A549 (cell line): ENCODE measurements at regions not wholly inside any gene's neighbourhood (a gene's known extent, or its start where the extent isn't known, plus 50 kb on each side); places are given as distances from the start of the nearest gene placed in this dataset.

Source experiments
- ATAC-seq, 2 experiments: fragments of 200-7000 bp in 1 of 2; fragments of >200 bp in 1 of 2; cut with Nextera tagmentation in 1 of 2; cut with Tn5 transposase in 1 of 2; 3 replicates each; pipeline versions ENCODE4 v1.8.0 to v1.9.1; 2018 to 2020; ENCODE audit warnings: mild to moderate bottlenecking in 1 of 2, moderate library complexity in 1 of 2
- CTCF ChIA-PET: fragments of 300-600 bp; sonication (Branson Sonifier 250); formaldehyde crosslinking; extraction: SDS; loops from one replicate; lab custom pipeline; 2021; ENCODE audit warnings: antibody characterized with exemption, inconsistent platforms; lab: Yijun Ruan, JAX
- POLR2A ChIA-PET: fragments of 350-600 bp; formaldehyde crosslinking; extraction: SDS; loops from one replicate; lab custom pipeline; 2021; ENCODE audit warnings: antibody characterized with exemption, inconsistent platforms; lab: Yijun Ruan, JAX
- DNase-seq, 2 experiments: peaks; one replicate each; pipeline versions ENCODE4 v3.0.0 to v3.0.0-alpha.2; 2011 to 2016; ENCODE audit warnings: low read depth in 1 of 2, low spot score in 1 of 2
- FAIRE-seq: peaks from 2 replicates; lab custom pipeline; 2011; peaks lifted over from hg19 to GRCh38; lab: Jason Lieb, UNC
- H3K27ac ChIP-seq, 2 experiments: fragments of >200 bp; sonication (Bioruptor Twin); formaldehyde crosslinking; 3 replicates each; pipeline ENCODE4 v1.5.1; 2016 to 2017
- H3K4me1 ChIP-seq: fragments of >200 bp; sonication (Bioruptor Twin); formaldehyde crosslinking; 3 replicates; pipeline ENCODE4 v1.6.1; 2016
- H3K4me2 ChIP-seq: fragments of >200 bp; sonication (Bioruptor Twin); formaldehyde crosslinking; 3 replicates; pipeline ENCODE4 v1.6.1; 2016
- H3K4me3 ChIP-seq: fragments of >200 bp; sonication (Bioruptor Twin); formaldehyde crosslinking; 3 replicates; pipeline ENCODE4 v1.5.1; 2016
- H3K9me3 ChIP-seq: fragments of >200 bp; sonication (Bioruptor Twin); formaldehyde crosslinking; 3 replicates; pipeline ENCODE4 v1.6.1; 2016
- BHLHE40 ChIP-seq: IDR thresholded peaks from 2 replicates; pipeline ENCODE4 v1.6.1; 2012; ENCODE audit warnings: low read depth, low read length, inconsistent platforms
- CBX8 ChIP-seq: fragments of 200-600 bp; sonication (generic); IDR thresholded peaks from 2 replicates; pipeline ENCODE4 v1.6.1; 2016
- CEBPB ChIP-seq, 2 experiments: fragments of >200 bp in 1 of 2; sonication (Bioruptor Twin) in 1 of 2; formaldehyde crosslinking in 1 of 2; IDR thresholded peaks; 2 replicates each; pipeline ENCODE4 v1.6.1; 2012 to 2016
- CHD2 ChIP-seq: fragments of 150-350 bp; IDR thresholded peaks from 2 replicates; pipeline ENCODE4 v1.6.1; 2014; ENCODE audit warnings: low read length; ENCODE audit not compliant: partially characterized antibody
- EHF ChIP-seq: fragments of 250-450 bp; sonication (Bioruptor Pico); IDR thresholded peaks from 2 replicates; pipeline ENCODE4 v1.5.0; 2020; ENCODE audit warnings: mild to moderate bottlenecking
- EHMT2 ChIP-seq: fragments of 200-600 bp; sonication (generic); IDR thresholded peaks from 2 replicates; pipeline ENCODE4 v1.6.1; 2016; ENCODE audit warnings: antibody characterized with exemption, low read depth, mild to moderate bottlenecking, moderate library complexity
- EP300 ChIP-seq, 2 experiments: fragments of >200 bp; sonication (Bioruptor Twin); formaldehyde crosslinking; IDR thresholded peaks; 2 replicates in 1 of 2; 3 replicates in 1 of 2; pipeline ENCODE4 v1.6.1; 2016 to 2017
- ESRRA ChIP-seq: fragments of 150-350 bp; IDR thresholded peaks from 2 replicates; pipeline ENCODE4 v1.6.1; 2014; ENCODE audit warnings: mild to moderate bottlenecking, low read length, borderline replicate concordance
- FOSB ChIP-seq: fragments of 250-450 bp; sonication (Bioruptor Pico); IDR thresholded peaks from 2 replicates; pipeline ENCODE4 v1.5.0; 2020; ENCODE audit warnings: mild to moderate bottlenecking, moderate library complexity
- FOXS1 ChIP-seq: fragments of 250-450 bp; sonication (Bioruptor Pico); IDR thresholded peaks from 2 replicates; pipeline ENCODE4 v1.5.0; 2020; ENCODE audit warnings: mild to moderate bottlenecking, moderate library complexity
- HDAC2 ChIP-seq: fragments of 200-600 bp; sonication (generic); IDR thresholded peaks from 2 replicates; pipeline ENCODE4 v1.6.1; 2016
- HOXB13 ChIP-seq: fragments of 250-450 bp; sonication (Bioruptor Pico); IDR thresholded peaks from 2 replicates; pipeline ENCODE4 v1.5.0; 2020; ENCODE audit warnings: low read depth, mild to moderate bottlenecking, moderate library complexity
- MAFK ChIP-seq: fragments of 450-650 bp; IDR thresholded peaks from 2 replicates; pipeline ENCODE4 v1.6.1; 2014; ENCODE audit not compliant: partially characterized antibody
- POLR2A ChIP-seq: IDR thresholded peaks from 2 replicates; pipeline ENCODE4 v1.6.1; 2012; ENCODE audit warnings: mild to moderate bottlenecking, low read length
- POLR2AphosphoS2 ChIP-seq: conservative IDR thresholded peaks from 2 replicates; pipeline ENCODE4 v1.6.1; 2012; ENCODE audit warnings: low read length, improper control_type of control experiment, inconsistent platforms
- RAD21 ChIP-seq, 2 experiments: fragments of >200 bp in 1 of 2; sonication (Bioruptor Twin) in 1 of 2; formaldehyde crosslinking in 1 of 2; IDR thresholded peaks in 1 of 2; conservative IDR thresholded peaks in 1 of 2; 2 replicates in 1 of 2; 3 replicates in 1 of 2; pipeline ENCODE4 v1.6.1; 2012 to 2018; ENCODE audit warnings: inconsistent platforms in 1 of 2
- RARB ChIP-seq: fragments of 250-450 bp; sonication (Bioruptor Pico); IDR thresholded peaks from 2 replicates; pipeline ENCODE4 v1.8.0; 2021; ENCODE audit warnings: mild to moderate bottlenecking, moderate library complexity
- RCOR1 ChIP-seq: fragments of 150-350 bp; IDR thresholded peaks from 2 replicates; pipeline ENCODE4 v1.6.1; 2014; ENCODE audit warnings: antibody characterized with exemption, low read length, low read depth
- ZNF302 ChIP-seq: fragments of 250-450 bp; sonication (Bioruptor Pico); IDR thresholded peaks from 2 replicates; pipeline ENCODE4 v1.9.0; 2021; ENCODE audit warnings: inconsistent platforms, mild to moderate bottlenecking, moderate library complexity
- ZSCAN20 ChIP-seq: fragments of 250-450 bp; sonication (Bioruptor Pico); IDR thresholded peaks from 2 replicates; pipeline ENCODE4 v1.8.0; 2022; ENCODE audit warnings: mild to moderate bottlenecking, moderate library complexity
- WGBS: methylation state at CpG from one replicate; pipeline ENCODE4 v1.1.6; 2017; ENCODE audit errors: missing lambda C conversion rate; 5-methylcytosine and 5-hydroxymethylcytosine counted together
- TF ChIP-seq, protein P1 (sequence below): fragments of 450-650 bp; IDR thresholded peaks from 2 replicates; pipeline ENCODE4 v1.6.1; 2014; ENCODE audit warnings: antibody characterized with exemption
- TF ChIP-seq, protein P2 (sequence below): fragments of 200-600 bp; sonication (generic); IDR thresholded peaks from 2 replicates; pipeline ENCODE4 v1.6.1; 2016; ENCODE audit warnings: antibody characterized with exemption, mild to moderate bottlenecking, moderate library complexity
- TF ChIP-seq, protein P3 (sequence below): fragments of 150-350 bp; IDR thresholded peaks from 2 replicates; pipeline ENCODE4 v1.6.1; 2014; ENCODE audit warnings: low read depth, mild to moderate bottlenecking, low read length
- TF ChIP-seq, protein P4 (sequence below): IDR thresholded peaks from 2 replicates; pipeline ENCODE4 v1.6.1; 2012
- TF ChIP-seq, protein P5 (sequence below): fragments of 250-450 bp; sonication (Bioruptor Pico); IDR thresholded peaks from 2 replicates; pipeline ENCODE4 v1.5.0; 2021; ENCODE audit warnings: mild to moderate bottlenecking, moderate library complexity, borderline replicate concordance

DNA sequence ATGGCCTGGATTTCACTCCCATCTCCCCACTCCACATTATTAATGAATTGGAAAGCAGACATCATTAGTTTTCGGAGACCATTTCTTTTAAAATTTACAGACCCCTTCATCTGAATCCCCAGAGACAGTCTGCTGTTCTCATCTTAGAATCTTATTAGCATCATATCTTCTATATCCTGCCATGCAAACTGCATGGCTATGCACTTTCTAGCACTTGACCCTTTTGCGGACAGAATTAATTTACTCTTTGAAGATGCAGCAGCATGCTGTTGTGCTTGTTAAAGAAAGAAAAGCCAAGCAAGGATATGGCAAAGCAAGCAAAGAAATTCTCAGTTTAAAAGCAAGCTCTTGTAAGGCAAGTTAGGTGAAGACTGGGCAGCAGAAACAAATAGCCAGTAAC, 201.2 kb upstream of the PMFBP1 start:
- POLR2A ChIA-PET = no interaction called here
- DNase-seq = no peak
- TF ChIP-seq, protein P1, sequence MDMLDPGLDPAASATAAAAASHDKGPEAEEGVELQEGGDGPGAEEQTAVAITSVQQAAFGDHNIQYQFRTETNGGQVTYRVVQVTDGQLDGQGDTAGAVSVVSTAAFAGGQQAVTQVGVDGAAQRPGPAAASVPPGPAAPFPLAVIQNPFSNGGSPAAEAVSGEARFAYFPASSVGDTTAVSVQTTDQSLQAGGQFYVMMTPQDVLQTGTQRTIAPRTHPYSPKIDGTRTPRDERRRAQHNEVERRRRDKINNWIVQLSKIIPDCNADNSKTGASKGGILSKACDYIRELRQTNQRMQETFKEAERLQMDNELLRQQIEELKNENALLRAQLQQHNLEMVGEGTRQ = no peak
- TF ChIP-seq, protein P2, sequence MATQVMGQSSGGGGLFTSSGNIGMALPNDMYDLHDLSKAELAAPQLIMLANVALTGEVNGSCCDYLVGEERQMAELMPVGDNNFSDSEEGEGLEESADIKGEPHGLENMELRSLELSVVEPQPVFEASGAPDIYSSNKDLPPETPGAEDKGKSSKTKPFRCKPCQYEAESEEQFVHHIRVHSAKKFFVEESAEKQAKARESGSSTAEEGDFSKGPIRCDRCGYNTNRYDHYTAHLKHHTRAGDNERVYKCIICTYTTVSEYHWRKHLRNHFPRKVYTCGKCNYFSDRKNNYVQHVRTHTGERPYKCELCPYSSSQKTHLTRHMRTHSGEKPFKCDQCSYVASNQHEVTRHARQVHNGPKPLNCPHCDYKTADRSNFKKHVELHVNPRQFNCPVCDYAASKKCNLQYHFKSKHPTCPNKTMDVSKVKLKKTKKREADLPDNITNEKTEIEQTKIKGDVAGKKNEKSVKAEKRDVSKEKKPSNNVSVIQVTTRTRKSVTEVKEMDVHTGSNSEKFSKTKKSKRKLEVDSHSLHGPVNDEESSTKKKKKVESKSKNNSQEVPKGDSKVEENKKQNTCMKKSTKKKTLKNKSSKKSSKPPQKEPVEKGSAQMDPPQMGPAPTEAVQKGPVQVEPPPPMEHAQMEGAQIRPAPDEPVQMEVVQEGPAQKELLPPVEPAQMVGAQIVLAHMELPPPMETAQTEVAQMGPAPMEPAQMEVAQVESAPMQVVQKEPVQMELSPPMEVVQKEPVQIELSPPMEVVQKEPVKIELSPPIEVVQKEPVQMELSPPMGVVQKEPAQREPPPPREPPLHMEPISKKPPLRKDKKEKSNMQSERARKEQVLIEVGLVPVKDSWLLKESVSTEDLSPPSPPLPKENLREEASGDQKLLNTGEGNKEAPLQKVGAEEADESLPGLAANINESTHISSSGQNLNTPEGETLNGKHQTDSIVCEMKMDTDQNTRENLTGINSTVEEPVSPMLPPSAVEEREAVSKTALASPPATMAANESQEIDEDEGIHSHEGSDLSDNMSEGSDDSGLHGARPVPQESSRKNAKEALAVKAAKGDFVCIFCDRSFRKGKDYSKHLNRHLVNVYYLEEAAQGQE = no peak
- TF ChIP-seq CHD2 (no peak), POLR2A (no peak), CBX8 (no peak), RAD21 (conservative IDR thresholded peaks at IDR 0.05 in 1 of 2, IDR thresholded peaks at IDR 0.05 in 1 of 2) (no peak), MAFK (no peak), FOXS1 (CRISPR knock-in tag) (no peak), FOSB (CRISPR knock-in tag) (no peak), RCOR1 (no peak), CEBPB (IDR thresholded peaks at IDR 0.05) (no peak), EHF (no peak), POLR2AphosphoS2 (no peak), RARB (CRISPR knock-in tag) (no peak), ESRRA (no peak), EHMT2 (no peak)
- TF ChIP-seq, protein P3, sequence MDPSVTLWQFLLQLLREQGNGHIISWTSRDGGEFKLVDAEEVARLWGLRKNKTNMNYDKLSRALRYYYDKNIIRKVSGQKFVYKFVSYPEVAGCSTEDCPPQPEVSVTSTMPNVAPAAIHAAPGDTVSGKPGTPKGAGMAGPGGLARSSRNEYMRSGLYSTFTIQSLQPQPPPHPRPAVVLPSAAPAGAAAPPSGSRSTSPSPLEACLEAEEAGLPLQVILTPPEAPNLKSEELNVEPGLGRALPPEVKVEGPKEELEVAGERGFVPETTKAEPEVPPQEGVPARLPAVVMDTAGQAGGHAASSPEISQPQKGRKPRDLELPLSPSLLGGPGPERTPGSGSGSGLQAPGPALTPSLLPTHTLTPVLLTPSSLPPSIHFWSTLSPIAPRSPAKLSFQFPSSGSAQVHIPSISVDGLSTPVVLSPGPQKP = no peak
- TF ChIP-seq, protein P4, sequence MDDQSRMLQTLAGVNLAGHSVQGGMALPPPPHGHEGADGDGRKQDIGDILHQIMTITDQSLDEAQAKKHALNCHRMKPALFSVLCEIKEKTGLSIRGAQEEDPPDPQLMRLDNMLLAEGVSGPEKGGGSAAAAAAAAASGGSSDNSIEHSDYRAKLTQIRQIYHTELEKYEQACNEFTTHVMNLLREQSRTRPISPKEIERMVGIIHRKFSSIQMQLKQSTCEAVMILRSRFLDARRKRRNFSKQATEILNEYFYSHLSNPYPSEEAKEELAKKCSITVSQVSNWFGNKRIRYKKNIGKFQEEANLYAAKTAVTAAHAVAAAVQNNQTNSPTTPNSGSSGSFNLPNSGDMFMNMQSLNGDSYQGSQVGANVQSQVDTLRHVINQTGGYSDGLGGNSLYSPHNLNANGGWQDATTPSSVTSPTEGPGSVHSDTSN = no peak
- TF ChIP-seq, all 56 proteins: peak for 0
- CTCF ChIA-PET = no interaction called here
- Histone ChIP-seq H3K9me3 (no peaks in the 10 kb centered on the region), H3K4me2 (no peak overlapping the region), H3K4me3 (no peak overlapping the region), H3K4me1 (0 out of 3 replicates have a peak, but pooled peaks cover 9% of the 10 kb centered on the region), H3K27ac (no peak overlapping the region)
- ATAC-seq = no peak
- WGBS = 93% methylated on average over 2 of the region's 2 CpGs
- no peak for FAIRE-seq

DNA sequence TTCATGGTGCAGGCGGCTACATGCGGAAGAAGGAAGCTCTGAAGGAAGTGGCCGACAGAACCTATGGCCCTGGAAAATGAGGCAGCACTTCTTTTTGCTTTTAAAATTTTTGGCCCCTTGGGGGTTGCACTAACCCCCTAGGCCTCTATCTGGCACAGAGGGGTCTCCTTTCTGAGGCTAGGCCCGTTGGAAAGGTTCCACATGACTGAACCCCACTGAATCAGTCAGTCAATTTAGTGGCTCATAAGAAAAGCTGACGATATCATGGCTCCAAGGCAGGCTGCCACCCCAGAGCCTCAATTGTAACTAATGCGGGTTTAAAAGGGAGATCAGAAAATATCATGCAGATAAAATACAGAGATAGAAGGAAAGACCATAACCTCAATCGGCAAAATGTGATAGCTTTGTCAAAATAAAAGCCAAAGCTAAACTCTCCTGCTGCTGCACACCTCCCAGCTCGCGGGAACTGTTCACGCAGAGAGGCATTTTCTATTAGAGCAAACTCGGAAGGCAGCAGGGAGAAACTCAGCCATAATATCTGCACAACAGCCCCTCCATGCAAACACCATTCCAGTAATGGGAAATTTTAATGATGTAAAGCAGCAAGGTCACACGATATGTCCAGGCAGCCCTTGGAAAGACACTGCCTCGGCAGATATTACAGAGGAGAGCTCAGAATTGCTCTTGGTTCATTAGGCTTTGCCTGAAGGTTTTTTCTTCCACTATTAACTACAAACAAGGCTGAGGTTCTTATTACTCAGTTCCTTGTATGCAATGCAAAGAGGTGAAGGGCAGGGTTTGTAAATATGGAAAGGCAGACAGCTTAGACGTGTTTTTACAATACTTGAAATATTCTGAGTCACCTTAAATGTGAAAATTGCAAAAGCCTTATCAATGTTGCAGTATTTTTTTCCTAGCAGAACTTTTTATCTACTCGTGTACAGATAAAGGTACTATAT, 200.4 kb upstream of the PMFBP1 start:
- no peaks in the 10 kb centered on the region for H3K9me3 ChIP-seq
- DNase-seq (no peak), ATAC-seq (no peak), FAIRE-seq (no peak)
- no peak overlapping the region for H3K4me2 ChIP-seq
- no peak overlapping the region for H3K4me3 ChIP-seq
- 67% methylated on average over 15 of the region's 15 CpGs for WGBS
- TF ChIP-seq HOXB13 (CRISPR knock-in tag) (no peak), CHD2 (no peak), ZNF302 (no peak), ZSCAN20 (CRISPR knock-in tag) (no peak), RAD21 (conservative IDR thresholded peaks at IDR 0.05 in 1 of 2, IDR thresholded peaks at IDR 0.05 in 1 of 2) (no peak), EP300 (IDR thresholded peaks at IDR 0.05) (no peak), BHLHE40 (no peak), RARB (CRISPR knock-in tag) (no peak), HDAC2 (no peak)
- TF ChIP-seq, protein P3 = no peak
- TF ChIP-seq, protein P4 = no peak
- TF ChIP-seq, protein P5, sequence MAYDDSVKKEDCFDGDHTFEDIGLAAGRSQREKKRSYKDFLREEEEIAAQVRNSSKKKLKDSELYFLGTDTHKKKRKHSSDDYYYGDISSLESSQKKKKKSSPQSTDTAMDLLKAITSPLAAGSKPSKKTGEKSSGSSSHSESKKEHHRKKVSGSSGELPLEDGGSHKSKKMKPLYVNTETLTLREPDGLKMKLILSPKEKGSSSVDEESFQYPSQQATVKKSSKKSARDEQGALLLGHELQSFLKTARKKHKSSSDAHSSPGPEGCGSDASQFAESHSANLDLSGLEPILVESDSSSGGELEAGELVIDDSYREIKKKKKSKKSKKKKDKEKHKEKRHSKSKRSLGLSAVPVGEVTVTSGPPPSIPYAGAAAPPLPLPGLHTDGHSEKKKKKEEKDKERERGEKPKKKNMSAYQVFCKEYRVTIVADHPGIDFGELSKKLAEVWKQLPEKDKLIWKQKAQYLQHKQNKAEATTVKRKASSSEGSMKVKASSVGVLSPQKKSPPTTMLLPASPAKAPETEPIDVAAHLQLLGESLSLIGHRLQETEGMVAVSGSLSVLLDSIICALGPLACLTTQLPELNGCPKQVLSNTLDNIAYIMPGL (CRISPR knock-in tag) = no peak
- POLR2A ChIA-PET = no interaction called here
- no peak overlapping the region for H3K27ac ChIP-seq
- 0 out of 3 replicates have a peak, but pooled peaks cover 9% of the 10 kb centered on the region for H3K4me1 ChIP-seq
- CTCF ChIA-PET = interaction anchor here (1.1 kb wide), 1 partner anchor 9 kb away, joined by 3 read pairs; no protein-coding TSS in a partner anchor
